ACHN (cell line): ENCODE measurements at regions not wholly inside any gene's neighbourhood (a gene's known extent, or its start where the extent isn't known, plus 50 kb on each side); places are given as distances from the start of the nearest gene placed in this dataset.

Source experiments
- DNase-seq: peaks from one replicate; pipeline ENCODE4 v3.0.0-alpha.2; 2015
- in situ Hi-C: cut with HindIII; loops from 2 replicates; pipeline ENCODE4 v1.10.0; 2017; ENCODE audit warnings: low sequenced_read_pairs, low pct_ligation_motif_present, low pct_unique_long_range_greater_than_20kb

GRCh38 chr1:200468264-200469001 lies 58.6 kb upstream of the ZNF281 start:
- in situ Hi-C loops = no loop called here
- DNase-seq = peak; percentile 62

DNA sequence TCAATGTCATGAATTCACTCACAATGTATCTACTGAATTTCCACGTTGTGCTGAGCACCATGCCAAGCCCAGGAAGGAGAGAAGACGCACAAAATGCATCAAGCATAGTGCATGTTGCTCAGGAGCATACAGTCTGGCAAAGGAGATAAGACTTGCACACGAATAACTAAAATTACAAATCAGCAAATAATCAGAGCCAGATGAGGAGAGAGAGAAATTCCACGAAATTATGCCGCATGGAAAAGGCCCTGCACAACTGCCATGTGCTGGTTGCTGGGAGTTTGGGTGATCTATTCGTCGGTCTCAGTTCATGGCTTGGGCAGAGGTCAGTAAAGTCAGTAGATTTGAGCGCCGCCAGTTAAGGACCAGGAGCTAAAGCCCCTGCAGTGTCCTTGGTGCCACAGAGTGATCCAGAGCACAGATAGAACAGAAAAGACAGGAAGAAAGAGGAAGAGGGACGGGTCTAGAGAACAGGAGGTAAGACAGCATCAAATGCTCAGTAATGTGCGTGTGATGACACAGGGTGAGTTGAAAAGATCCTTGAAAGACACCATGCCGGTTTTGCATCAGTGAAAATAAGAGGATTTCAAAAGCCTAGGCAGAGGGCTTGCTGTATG lies 55.1 kb upstream of the ZNF281 start:
- no peak for DNase-seq
- in situ Hi-C loops = no loop called here
